B cell (primary cell): ENCODE measurements at regions not wholly inside any gene's neighbourhood (a gene's known extent, or its start where the extent isn't known, plus 50 kb on each side); places are given as distances from the start of the nearest gene placed in this dataset.

Experiments
- ATAC-seq: fragments of 200-7000 bp; cut with Tn5 transposase; one replicate; pipeline ENCODE4 v1.10.0; 2021; ENCODE audit warnings: low read depth, mild to moderate bottlenecking, moderate number of reproducible peaks, moderate library complexity
- CTCF ChIA-PET: fragments of 350-600 bp; sonication (Branson Sonifier 250); formaldehyde crosslinking; loops from one replicate; lab custom pipeline; 2021; ENCODE audit warnings: antibody characterized with exemption, inconsistent platforms; lab: Charles Lee
- POLR2A ChIA-PET: fragments of 350-600 bp; sonication (Branson Sonifier 250); formaldehyde crosslinking; loops from one replicate; lab custom pipeline; 2021; ENCODE audit warnings: antibody characterized with exemption; lab: Charles Lee
- DNase-seq: peaks from one replicate; pipeline ENCODE4 v3.0.0; 2013
- H2AFZ ChIP-seq: 2 replicates; pipeline ENCODE4 v1.6.1; 2012; ENCODE audit warnings: mild to moderate bottlenecking, low read depth, low read length; ENCODE audit not compliant: insufficient read depth, poor library complexity, severe bottlenecking
- H3K27ac ChIP-seq, 2 donors: 1 replicate in 1 of 2; 2 replicates in 1 of 2; pipeline ENCODE4 v1.5.1; 2012 to 2013; ENCODE audit warnings: low read length in 2 of 2, mild to moderate bottlenecking in 2 of 2, moderate library complexity in 1 of 2
- H3K27me3 ChIP-seq, 4 experiments: fragments of 200-600 bp in 1 of 4; sonication (generic) in 1 of 4; replicated peaks in 1 of 4; 1 replicate in 2 of 4; 2 replicates in 2 of 4; pipeline versions ENCODE4 v1.6.1 to v1.7.0; 2013 to 2016; ENCODE audit warnings: low read length in 3 of 4, mild to moderate bottlenecking in 2 of 4, mixed read lengths in 1 of 4, moderate library complexity in 1 of 4; ENCODE audit not compliant: insufficient read depth in 4 of 4, control insufficient read depth in 3 of 4; ENCODE audit errors: control extremely low read depth in 1 of 4
- H3K36me3 ChIP-seq, 2 experiments: replicated peaks in 1 of 2; 1 replicate in 1 of 2; 2 replicates in 1 of 2; pipeline versions ENCODE4 v1.6.1 to v1.7.1; 2013; ENCODE audit warnings: low read length in 1 of 2; ENCODE audit not compliant: insufficient read depth in 2 of 2, control insufficient read depth in 1 of 2; ENCODE audit errors: control extremely low read depth in 1 of 2, extremely low read depth in 1 of 2
- H3K4me1 ChIP-seq, 2 donors: fragments of 200-600 bp in 1 of 2; sonication (generic) in 1 of 2; 1 replicate in 1 of 2; 2 replicates in 1 of 2; pipeline versions ENCODE4 v1.5.1 to v1.6.1; 2013 to 2017; ENCODE audit warnings: low read length in 2 of 2; ENCODE audit not compliant: control insufficient read depth in 2 of 2, insufficient read depth in 2 of 2
- H3K4me2 ChIP-seq: replicated peaks from 2 replicates; pipeline ENCODE3; 2012; ENCODE audit warnings: mild to moderate bottlenecking, low read depth, low read length; ENCODE audit not compliant: poor library complexity, severe bottlenecking
- H3K4me3 ChIP-seq, 5 experiments: fragments of 200-600 bp in 1 of 5; sonication (generic) in 1 of 5; 1 replicate in 3 of 5; 2 replicates in 2 of 5; pipeline versions ENCODE4 v1.5.1 to v1.7.0; 2011 to 2016; ENCODE audit warnings: low read length in 4 of 5, mild to moderate bottlenecking in 4 of 5, low read depth in 2 of 5, control low read depth in 1 of 5, moderate library complexity in 1 of 5; ENCODE audit not compliant: insufficient read depth in 1 of 5; ENCODE audit errors: control extremely low read depth in 1 of 5, extremely low read depth in 1 of 5
- H3K79me2 ChIP-seq: fragments of 200-600 bp; sonication (generic); one replicate; pipeline ENCODE4 v1.6.0; 2016; ENCODE audit warnings: low read length; ENCODE audit not compliant: control insufficient read depth, insufficient read depth
- H3K9ac ChIP-seq: fragments of 200-600 bp; sonication (generic); 2 replicates; pipeline ENCODE4 v1.6.1; 2017; ENCODE audit warnings: mild to moderate bottlenecking, low read length, moderate library complexity
- H3K9me3 ChIP-seq, 3 donors: one replicate each; pipeline versions ENCODE4 v1.6.1 to v1.7.1; 2013; ENCODE audit warnings: low read length in 2 of 3; ENCODE audit not compliant: control insufficient read depth in 2 of 3, insufficient read depth in 1 of 3; ENCODE audit errors: control extremely low read depth in 1 of 3
- H4K20me1 ChIP-seq: 2 replicates; pipeline ENCODE4 v1.6.0; 2012; ENCODE audit warnings: mild to moderate bottlenecking, low read length; ENCODE audit not compliant: insufficient read depth, control insufficient read depth, poor library complexity, severe bottlenecking
- H3K27ac Mint-ChIP-seq: one replicate; pipeline ENCODE4 v1.8.0; 2021; ENCODE audit warnings: mixed read lengths
- H3K27me3 Mint-ChIP-seq: one replicate; pipeline ENCODE4 v1.8.0; 2021; ENCODE audit warnings: mixed read lengths
- H3K4me1 Mint-ChIP-seq: one replicate; pipeline ENCODE4 v1.8.0; 2021; ENCODE audit warnings: mixed read lengths
- H3K4me3 Mint-ChIP-seq: one replicate; pipeline ENCODE4 v1.8.0; 2021; ENCODE audit warnings: mixed read lengths
- H3K9me3 Mint-ChIP-seq: one replicate; pipeline ENCODE4 v1.8.0; 2022; ENCODE audit warnings: mixed read lengths; ENCODE audit not compliant: insufficient read depth
- EZH2 ChIP-seq: IDR thresholded peaks from 2 replicates; pipeline ENCODE4 v1.6.1; 2012; ENCODE audit warnings: borderline replicate concordance, low read depth, mild to moderate bottlenecking, moderate library complexity, low read length; ENCODE audit not compliant: insufficient read depth, poor library complexity, severe bottlenecking
- WGBS: methylation state at CpG from one replicate; pipeline ENCODE4 v1.1.5; 2013; ENCODE audit warnings: missing lambda C conversion rate; ENCODE audit not compliant: insufficient coverage; 5-methylcytosine and 5-hydroxymethylcytosine counted together
- intact Hi-C: fragments of 100-400 bp; cut with micrococcal nuclease; formaldehyde crosslinking; loops from one replicate; pipeline ENCODE4 v1.10.0; 2022
- TF ChIP-seq, protein P1 (sequence below): fragments of 200-600 bp; IDR thresholded peaks from one replicate; pipeline ENCODE4 v1.8.0; 2022; ENCODE audit warnings: antibody characterized with exemption, mild to moderate bottlenecking

DNA sequence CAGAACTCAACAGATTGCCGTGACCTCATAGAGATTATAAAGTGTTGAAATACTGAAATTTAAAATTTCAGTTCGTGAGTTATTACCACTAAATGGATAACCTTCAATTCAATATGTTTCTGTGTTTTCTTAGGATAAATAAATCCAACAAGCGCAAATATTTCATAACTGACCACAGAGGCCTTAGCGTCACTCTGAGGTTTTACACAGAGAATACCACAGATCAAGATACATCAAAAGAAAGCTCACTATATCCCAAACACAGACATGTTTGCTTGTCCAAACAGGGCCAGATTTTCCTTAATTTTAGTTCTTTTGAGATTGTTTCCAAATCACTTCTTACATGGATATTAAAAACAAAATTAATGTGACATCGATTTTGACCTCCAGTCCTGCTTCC is 235.8 kb downstream of the EFNB2 start:
- no peaks in the 10 kb centered on the region for H3K36me3 ChIP-seq
- intact Hi-C loops = no loop called here
- H2AFZ ChIP-seq = no peak overlapping the region
- DNase-seq (no peak), ATAC-seq (no peak)
- H3K4me1 ChIP-seq = no peaks in the 10 kb centered on the region
- H3K9ac ChIP-seq = no peak overlapping the region
- H3K4me1 Mint-ChIP-seq = no peaks in the 10 kb centered on the region
- CTCF ChIA-PET = no interaction called here
- H3K27ac Mint-ChIP-seq = no peak overlapping the region
- no peak overlapping the region for H3K4me3 ChIP-seq
- H3K9me3 Mint-ChIP-seq = peaks cover 2% of the 10 kb centered on the region
- H3K79me2 ChIP-seq = no peaks in the 10 kb centered on the region
- H3K27me3 Mint-ChIP-seq = no peaks in the 10 kb centered on the region
- no peak for TF ChIP-seq EZH2
- TF ChIP-seq, protein P1, sequence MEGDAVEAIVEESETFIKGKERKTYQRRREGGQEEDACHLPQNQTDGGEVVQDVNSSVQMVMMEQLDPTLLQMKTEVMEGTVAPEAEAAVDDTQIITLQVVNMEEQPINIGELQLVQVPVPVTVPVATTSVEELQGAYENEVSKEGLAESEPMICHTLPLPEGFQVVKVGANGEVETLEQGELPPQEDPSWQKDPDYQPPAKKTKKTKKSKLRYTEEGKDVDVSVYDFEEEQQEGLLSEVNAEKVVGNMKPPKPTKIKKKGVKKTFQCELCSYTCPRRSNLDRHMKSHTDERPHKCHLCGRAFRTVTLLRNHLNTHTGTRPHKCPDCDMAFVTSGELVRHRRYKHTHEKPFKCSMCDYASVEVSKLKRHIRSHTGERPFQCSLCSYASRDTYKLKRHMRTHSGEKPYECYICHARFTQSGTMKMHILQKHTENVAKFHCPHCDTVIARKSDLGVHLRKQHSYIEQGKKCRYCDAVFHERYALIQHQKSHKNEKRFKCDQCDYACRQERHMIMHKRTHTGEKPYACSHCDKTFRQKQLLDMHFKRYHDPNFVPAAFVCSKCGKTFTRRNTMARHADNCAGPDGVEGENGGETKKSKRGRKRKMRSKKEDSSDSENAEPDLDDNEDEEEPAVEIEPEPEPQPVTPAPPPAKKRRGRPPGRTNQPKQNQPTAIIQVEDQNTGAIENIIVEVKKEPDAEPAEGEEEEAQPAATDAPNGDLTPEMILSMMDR = no peak
- WGBS = 100% methylated on average over 2 of the region's 5 CpGs
- no peak overlapping the region for H3K4me3 Mint-ChIP-seq
- H3K27ac ChIP-seq = no peak overlapping the region
- H3K4me2 ChIP-seq = no peak overlapping the region
- no peaks in the 10 kb centered on the region for H3K27me3 ChIP-seq
- peaks cover 0 to 4% (median 0%) of the 10 kb centered on the region in 3 donors for H3K9me3 ChIP-seq
- POLR2A ChIA-PET = no interaction called here
- H4K20me1 ChIP-seq = no peaks in the 10 kb centered on the region

DNA sequence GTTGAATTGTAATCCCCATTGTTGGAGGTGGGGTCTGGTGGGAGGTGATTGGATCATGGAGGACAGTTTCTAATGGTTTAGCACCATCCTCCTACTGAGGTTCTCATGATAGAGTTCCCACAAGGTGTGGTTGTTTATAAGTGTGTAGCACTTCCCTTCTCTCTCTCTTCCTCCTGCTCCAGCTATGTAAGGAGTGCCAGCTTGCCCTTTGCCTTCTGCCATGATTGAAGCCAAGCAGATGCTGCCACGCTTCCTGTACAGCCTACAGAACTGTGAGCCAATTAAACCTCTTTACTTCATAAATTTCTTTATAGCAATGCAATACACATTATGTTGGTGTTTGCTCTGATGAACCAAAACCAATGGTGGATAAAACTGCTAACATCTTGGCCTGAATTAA is 238.2 kb downstream of the EFNB2 start:
- Histone ChIP-seq H4K20me1 (no peaks in the 10 kb centered on the region), H3K79me2 (no peaks in the 10 kb centered on the region), H3K27ac (no peak overlapping the region), H3K27me3 (no peaks in the 10 kb centered on the region), H3K9me3 (no peaks in the 10 kb centered on the region), H3K4me1 (no peaks in the 10 kb centered on the region), H3K4me2 (no peak overlapping the region), H3K9ac (no peak overlapping the region), H3K4me3 (no peak overlapping the region), H2AFZ (no peak overlapping the region), H3K36me3 (no peaks in the 10 kb centered on the region)
- no peak overlapping the region for H3K27ac Mint-ChIP-seq
- intact Hi-C loops = no loop called here
- H3K9me3 Mint-ChIP-seq = no peaks in the 10 kb centered on the region
- no peak for TF ChIP-seq EZH2
- TF ChIP-seq, protein P1 = no peak
- H3K4me3 Mint-ChIP-seq = no peak overlapping the region
- ChIA-PET CTCF (no interaction called here), POLR2A (no interaction called here)
- ATAC-seq (no peak), DNase-seq (no peak)
- no CpG with 5 or more reads among the region's 1 CpG for WGBS
- H3K4me1 Mint-ChIP-seq = no peaks in the 10 kb centered on the region
- H3K27me3 Mint-ChIP-seq = no peaks in the 10 kb centered on the region
